ENCODE measurements at regions not wholly inside any gene's neighbourhood (a gene's known extent, or its start where the extent isn't known, plus 50 kb on each side); places are given as distances from the start of the nearest gene placed in this dataset.
"Not testable (repeated sequence)": the region's sequence is repeated elsewhere in the genome, so short reads cannot be mapped to it uniquely, and the experiment has no call there.

GRCh38 chr6:78515271-78515670 lies 352.1 kb upstream of the IRAK1BP1 start:
- DNase-seq = no peak

- DNase-seq = no peak
These were observed 350.0 kb upstream of the IRAK1BP1 start for GRCh38 chr6:78517399-78517798.

GRCh38 chr6:78523622-78524021 lies 343.7 kb upstream of the IRAK1BP1 start:
- DNase-seq = no peak

- no peak for DNase-seq
These were observed 341.4 kb upstream of the IRAK1BP1 start for GRCh38 chr6:78525976-78526375.

- no peak for DNase-seq
These were observed 340.9 kb upstream of the IRAK1BP1 start for GRCh38 chr6:78526432-78526831.

GRCh38 chr6:78528926-78529325 lies 338.4 kb upstream of the IRAK1BP1 start:
- DNase-seq = no peak

GRCh38 chr6:78530208-78530607 lies 337.1 kb upstream of the IRAK1BP1 start:
- DNase-seq = no peak

GRCh38 chr6:78533426-78533825 lies 333.9 kb upstream of the IRAK1BP1 start:
- no peak for DNase-seq

- DNase-seq = no peak
These were observed 333.5 kb upstream of the IRAK1BP1 start for GRCh38 chr6:78533876-78534275.

GRCh38 chr6:78538002-78538401 lies 329.3 kb upstream of the IRAK1BP1 start:
- no peak for DNase-seq

GRCh38 chr6:78547636-78548035 lies 319.7 kb upstream of the IRAK1BP1 start:
- not testable (repeated sequence) for DNase-seq

GRCh38 chr6:78551361-78551760 lies 316.0 kb upstream of the IRAK1BP1 start:
- no peak for DNase-seq

- no peak for DNase-seq
These were observed 314.9 kb upstream of the IRAK1BP1 start for GRCh38 chr6:78552435-78552834.

- no peak for DNase-seq
These were observed 313.0 kb upstream of the IRAK1BP1 start for GRCh38 chr6:78554341-78554740.

GRCh38 chr6:78559056-78559455 lies 308.3 kb upstream of the IRAK1BP1 start:
- no peak for DNase-seq

GRCh38 chr6:78561015-78561414 lies 306.3 kb upstream of the IRAK1BP1 start:
- DNase-seq = no peak

- DNase-seq = no peak
These were observed 301.4 kb upstream of the IRAK1BP1 start for GRCh38 chr6:78565997-78566396.

GRCh38 chr6:78570044-78570443 lies 297.3 kb upstream of the IRAK1BP1 start:
- no peak for DNase-seq

- peak in 1 of 2 experiments; percentile 5 for DNase-seq
These were observed 289.8 kb upstream of the IRAK1BP1 start for GRCh38 chr6:78577585-78577984.

- peak; percentile 64 to 77 for DNase-seq
These were observed 288.9 kb upstream of the IRAK1BP1 start for GRCh38 chr6:78578430-78578829.

GRCh38 chr6:78580923-78581322 lies 286.4 kb upstream of the IRAK1BP1 start:
- DNase-seq = no peak

- DNase-seq = no peak
These were observed 284.3 kb upstream of the IRAK1BP1 start for GRCh38 chr6:78583079-78583478.

GRCh38 chr6:78589436-78589835 lies 277.9 kb upstream of the IRAK1BP1 start:
- DNase-seq = peak; percentile 62 to 66

- no peak for DNase-seq
These were observed 273.3 kb upstream of the IRAK1BP1 start for GRCh38 chr6:78593898-78594667.

GRCh38 chr6:78594668-78595066 lies 272.7 kb upstream of the IRAK1BP1 start:
- no peak for DNase-seq

All from NCI-H1930 (cell line).